Upper lobe of left lung (tissue), 4 donors: ENCODE measurements at regions not wholly inside any gene's neighbourhood (a gene's known extent, or its start where the extent isn't known, plus 50 kb on each side); places are given as distances from the start of the nearest gene placed in this dataset.

ENCODE experiments used
- EP300 ChIP-seq, 4 donors: sonication (generic); formaldehyde crosslinking; IDR thresholded peaks; one replicate each; pipeline ENCODE4 v1.5.1; 2017; ENCODE audit warnings: antibody characterized with exemption in 4 of 4, control low read depth in 2 of 4
- POLR2A ChIP-seq, 4 donors: fragments of 450-650 bp; IDR thresholded peaks; one replicate each; pipeline ENCODE4 v1.5.1; 2016 to 2017; ENCODE audit warnings: antibody characterized with exemption in 4 of 4, mild to moderate bottlenecking in 2 of 4
- POLR2AphosphoS5 ChIP-seq, 2 donors: sonication (generic); formaldehyde crosslinking; IDR thresholded peaks; one replicate each; pipeline ENCODE4 v1.5.1; 2017; ENCODE audit warnings: antibody characterized with exemption in 2 of 2
- TF ChIP-seq, protein P1 (sequence below), 6 experiments: fragments of 450-650 bp in 4 of 6; fragments of 200-600 bp in 2 of 6; sonication (generic) in 2 of 6; IDR thresholded peaks; one replicate each; pipeline ENCODE4 v1.5.1; 2016 to 2019; ENCODE audit warnings: antibody characterized with exemption in 6 of 6

GRCh38 chr14:105883066-105884005 is 357.0 kb downstream of the TMEM121 start:
- no peak for TF ChIP-seq POLR2A (IDR thresholded peaks at IDR 0.05)
- TF ChIP-seq, protein P1, sequence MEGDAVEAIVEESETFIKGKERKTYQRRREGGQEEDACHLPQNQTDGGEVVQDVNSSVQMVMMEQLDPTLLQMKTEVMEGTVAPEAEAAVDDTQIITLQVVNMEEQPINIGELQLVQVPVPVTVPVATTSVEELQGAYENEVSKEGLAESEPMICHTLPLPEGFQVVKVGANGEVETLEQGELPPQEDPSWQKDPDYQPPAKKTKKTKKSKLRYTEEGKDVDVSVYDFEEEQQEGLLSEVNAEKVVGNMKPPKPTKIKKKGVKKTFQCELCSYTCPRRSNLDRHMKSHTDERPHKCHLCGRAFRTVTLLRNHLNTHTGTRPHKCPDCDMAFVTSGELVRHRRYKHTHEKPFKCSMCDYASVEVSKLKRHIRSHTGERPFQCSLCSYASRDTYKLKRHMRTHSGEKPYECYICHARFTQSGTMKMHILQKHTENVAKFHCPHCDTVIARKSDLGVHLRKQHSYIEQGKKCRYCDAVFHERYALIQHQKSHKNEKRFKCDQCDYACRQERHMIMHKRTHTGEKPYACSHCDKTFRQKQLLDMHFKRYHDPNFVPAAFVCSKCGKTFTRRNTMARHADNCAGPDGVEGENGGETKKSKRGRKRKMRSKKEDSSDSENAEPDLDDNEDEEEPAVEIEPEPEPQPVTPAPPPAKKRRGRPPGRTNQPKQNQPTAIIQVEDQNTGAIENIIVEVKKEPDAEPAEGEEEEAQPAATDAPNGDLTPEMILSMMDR (IDR thresholded peaks at IDR 0.05) = no peak
- no peak for TF ChIP-seq EP300 (IDR thresholded peaks at IDR 0.05)
- TF ChIP-seq POLR2AphosphoS5 (IDR thresholded peaks at IDR 0.05) = no peak
